ENCODE measurements at regions not wholly inside any gene's neighbourhood (a gene's known extent, or its start where the extent isn't known, plus 50 kb on each side); places are given as distances from the start of the nearest gene placed in this dataset.

GRCh38 chr13:65629926-65630325 lies 1600.2 kb downstream of the PCDH9 start:
- no peak for TF ChIP-seq EZH2phosphoT487 (IDR thresholded peaks at IDR 0.05; ENCODE audit: low read depth)
- no peak for TF ChIP-seq CTCF (IDR thresholded peaks at IDR 0.05; ENCODE audit: low read depth, low read length)
- no peak overlapping the region for H2AFZ ChIP-seq (ENCODE audit: low read depth, low read length)
- no peak overlapping the region for H3K4me2 ChIP-seq (ENCODE audit: low read length)
- H3K36me3 ChIP-seq (replicated peaks; ENCODE audit: low read depth, low read length) = no peaks in the 10 kb centered on the region
- H4K20me1 ChIP-seq (ENCODE audit: insufficient read depth, low read length) = no peaks in the 10 kb centered on the region
- no peaks in the 10 kb centered on the region for H3K9me3 ChIP-seq (ENCODE audit: insufficient read depth, low read length)
- no peak overlapping the region for H3K9ac ChIP-seq (ENCODE audit: low read length)
- H3K79me2 ChIP-seq (ENCODE audit: low read length) = no peaks in the 10 kb centered on the region
- H3K27ac ChIP-seq (ENCODE audit: low read length) = no peak overlapping the region
- H3K4me1 ChIP-seq (ENCODE audit: low read length) = no peaks in the 10 kb centered on the region
- H3K4me3 ChIP-seq (ENCODE audit: low read length) = no peak overlapping the region
- no peaks in the 10 kb centered on the region for H3K27me3 ChIP-seq (ENCODE audit: low read depth, low read length)

GRCh38 chr13:65623148-65623547 lies 1607.0 kb downstream of the PCDH9 start:
- no peak overlapping the region for H2AFZ ChIP-seq (ENCODE audit: low read depth, low read length)
- H3K9me3 ChIP-seq (ENCODE audit: insufficient read depth, low read length) = no peaks in the 10 kb centered on the region
- H3K27me3 ChIP-seq (ENCODE audit: low read depth, low read length) = no peaks in the 10 kb centered on the region
- no peak for TF ChIP-seq EZH2phosphoT487 (IDR thresholded peaks at IDR 0.05; ENCODE audit: low read depth)
- TF ChIP-seq CTCF (IDR thresholded peaks at IDR 0.05; ENCODE audit: low read depth, low read length) = no peak
- no peaks in the 10 kb centered on the region for H3K79me2 ChIP-seq (ENCODE audit: low read length)
- H3K36me3 ChIP-seq (replicated peaks; ENCODE audit: low read depth, low read length) = no peaks in the 10 kb centered on the region
- no peaks in the 10 kb centered on the region for H4K20me1 ChIP-seq (ENCODE audit: insufficient read depth, low read length)
- H3K9ac ChIP-seq (ENCODE audit: low read length) = no peak overlapping the region
- no peak overlapping the region for H3K4me3 ChIP-seq (ENCODE audit: low read length)
- no peak overlapping the region for H3K27ac ChIP-seq (ENCODE audit: low read length)
- no peak overlapping the region for H3K4me2 ChIP-seq (ENCODE audit: low read length)
- no peaks in the 10 kb centered on the region for H3K4me1 ChIP-seq (ENCODE audit: low read length)

- Histone ChIP-seq H4K20me1 (ENCODE audit: insufficient read depth, low read length) (no peaks in the 10 kb centered on the region), H3K27me3 (ENCODE audit: low read depth, low read length) (no peaks in the 10 kb centered on the region), H3K4me3 (ENCODE audit: low read length) (no peak overlapping the region), H3K9me3 (ENCODE audit: insufficient read depth, low read length) (no peaks in the 10 kb centered on the region), H2AFZ (ENCODE audit: low read depth, low read length) (no peak overlapping the region), H3K79me2 (ENCODE audit: low read length) (no peaks in the 10 kb centered on the region), H3K36me3 (replicated peaks; ENCODE audit: low read depth, low read length) (no peaks in the 10 kb centered on the region), H3K9ac (ENCODE audit: low read length) (no peak overlapping the region), H3K27ac (ENCODE audit: low read length) (no peak overlapping the region), H3K4me2 (ENCODE audit: low read length) (no peak overlapping the region), H3K4me1 (ENCODE audit: low read length) (no peaks in the 10 kb centered on the region)
- TF ChIP-seq CTCF (IDR thresholded peaks at IDR 0.05; ENCODE audit: low read depth, low read length) (no peak), EZH2phosphoT487 (IDR thresholded peaks at IDR 0.05; ENCODE audit: low read depth) (no peak)
These were observed 1614.6 kb downstream of the PCDH9 start for GRCh38 chr13:65615506-65615905.

GRCh38 chr13:65613004-65613403 lies 1617.1 kb downstream of the PCDH9 start:
- no peaks in the 10 kb centered on the region for H3K9me3 ChIP-seq (ENCODE audit: insufficient read depth, low read length)
- H2AFZ ChIP-seq (ENCODE audit: low read depth, low read length) = peak overlapping the region; percentile 69
- H3K36me3 ChIP-seq (replicated peaks; ENCODE audit: low read depth, low read length) = no peaks in the 10 kb centered on the region
- no peak overlapping the region for H3K27ac ChIP-seq (ENCODE audit: low read length)
- no peaks in the 10 kb centered on the region for H4K20me1 ChIP-seq (ENCODE audit: insufficient read depth, low read length)
- H3K79me2 ChIP-seq (ENCODE audit: low read length) = no peaks in the 10 kb centered on the region
- H3K4me2 ChIP-seq (ENCODE audit: low read length) = 0 out of 2 replicates have a peak overlapping the region, but pooled peaks have one; percentile 5
- no peaks in the 10 kb centered on the region for H3K27me3 ChIP-seq (ENCODE audit: low read depth, low read length)
- no peak overlapping the region for H3K4me3 ChIP-seq (ENCODE audit: low read length)
- TF ChIP-seq CTCF (IDR thresholded peaks at IDR 0.05; ENCODE audit: low read depth, low read length) = peak; percentile 49
- TF ChIP-seq EZH2phosphoT487 (IDR thresholded peaks at IDR 0.05; ENCODE audit: low read depth) = no peak
- H3K9ac ChIP-seq (ENCODE audit: low read length) = no peak overlapping the region
- H3K4me1 ChIP-seq (ENCODE audit: low read length) = no peaks in the 10 kb centered on the region
